OCI-LY3 (cell line): ENCODE measurements at regions not wholly inside any gene's neighbourhood (a gene's known extent, or its start where the extent isn't known, plus 50 kb on each side); places are given as distances from the start of the nearest gene placed in this dataset.

Experiments used
- H2AFZ ChIP-seq: fragments of 200-600, 300-600 bp; shearing (Covaris generic); 2 replicates; pipeline ENCODE4 v1.6.0; 2014; ENCODE audit warnings: antibody characterized with exemption, low read depth, low read length
- H3K27ac ChIP-seq: fragments of 200-600, 300-600 bp; sonication (generic); 2 replicates; pipeline ENCODE4 v1.5.1; 2014; ENCODE audit warnings: mild to moderate bottlenecking, low read length, moderate library complexity, mixed read lengths
- H3K27me3 ChIP-seq: fragments of 200-600, 300-600 bp; sonication (generic); 2 replicates; pipeline ENCODE4 v1.6.1; 2014; ENCODE audit warnings: low read depth, low read length, mixed read lengths
- H3K36me3 ChIP-seq: fragments of 200-600, 300-600 bp; sonication (generic); replicated peaks from 2 replicates; pipeline ENCODE3; 2014; ENCODE audit warnings: low read depth, low read length, mixed read lengths
- H3K4me1 ChIP-seq: fragments of 300-600, 200-600 bp; sonication (generic); 2 replicates; pipeline ENCODE4 v1.6.1; 2014; ENCODE audit warnings: low read length, mixed read lengths
- H3K4me2 ChIP-seq: fragments of 200-600, 300-600 bp; sonication (generic); 2 replicates; pipeline ENCODE4 v1.6.1; 2014; ENCODE audit warnings: low read length, mixed read lengths
- H3K4me3 ChIP-seq: fragments of 300-600, 200-600 bp; sonication (generic); 2 replicates; pipeline ENCODE4 v1.5.1; 2014; ENCODE audit warnings: antibody characterized with exemption, mild to moderate bottlenecking, low read length, moderate library complexity
- H3K79me2 ChIP-seq: fragments of 300-600, 200-600 bp; shearing (Covaris generic); 2 replicates; pipeline ENCODE4 v1.6.1; 2014; ENCODE audit warnings: mild to moderate bottlenecking, low read length, mixed read lengths
- H3K9ac ChIP-seq: fragments of 300-600, 200-600 bp; shearing (Covaris generic); 2 replicates; pipeline ENCODE4 v1.6.0; 2014; ENCODE audit warnings: mild to moderate bottlenecking, low read length, moderate library complexity
- H3K9me3 ChIP-seq: fragments of 200-600, 300-600 bp; shearing (Covaris generic); 2 replicates; pipeline ENCODE4 v1.6.1; 2014; ENCODE audit warnings: low read length, mixed read lengths; ENCODE audit not compliant: insufficient read depth
- H4K20me1 ChIP-seq: fragments of 200-600, 300-600 bp; sonication (generic); 2 replicates; pipeline ENCODE4 v1.6.1; 2016; ENCODE audit warnings: low read length, mixed read lengths; ENCODE audit not compliant: insufficient read depth
- EZH2phosphoT487 ChIP-seq: fragments of 200-600 bp; shearing (Covaris generic); IDR thresholded peaks from 2 replicates; pipeline ENCODE4 v1.6.1; 2018; ENCODE audit warnings: antibody characterized with exemption, mixed run types, low read depth
- TF ChIP-seq, protein P1 (sequence below): fragments of 200-600, 300-600 bp; sonication (generic); IDR thresholded peaks from 2 replicates; pipeline ENCODE4 v1.5.1; 2014; ENCODE audit warnings: antibody characterized with exemption, low read length, low read depth

DNA sequence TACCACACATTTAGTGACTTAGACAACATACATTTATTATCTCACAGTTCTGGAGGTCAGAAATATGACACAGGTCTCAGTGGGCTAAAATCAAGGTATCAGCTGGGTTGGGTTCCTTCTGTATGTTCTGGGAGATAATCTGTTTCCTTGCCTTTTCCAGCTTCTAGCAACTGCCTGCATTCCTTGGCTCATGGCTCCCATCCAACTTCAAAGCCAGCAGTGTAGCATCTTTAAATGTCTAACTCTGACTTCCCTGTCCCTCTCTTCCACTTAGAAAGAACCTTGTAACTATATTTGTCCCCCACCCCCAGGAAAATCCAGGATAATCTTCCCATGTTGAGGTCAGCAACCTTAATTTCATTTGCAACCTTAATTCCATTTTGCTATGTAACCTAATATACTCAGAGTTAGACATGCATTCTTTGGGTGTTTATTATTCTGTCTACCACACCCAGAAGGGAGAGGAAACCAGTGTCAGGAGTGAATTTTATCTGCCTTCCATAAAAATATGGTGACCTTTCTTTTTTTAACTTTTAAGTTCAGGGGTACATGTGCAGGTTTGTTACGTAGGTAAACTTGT lies 57.3 kb upstream of the SMIM30 start:
- no peak overlapping the region for H3K4me2 ChIP-seq
- no peak overlapping the region for H3K9ac ChIP-seq
- H4K20me1 ChIP-seq, result no peaks in the 10 kb centered on the region
- no peaks in the 10 kb centered on the region for H3K79me2 ChIP-seq
- TF ChIP-seq EZH2phosphoT487, result no peak
- TF ChIP-seq, protein P1, sequence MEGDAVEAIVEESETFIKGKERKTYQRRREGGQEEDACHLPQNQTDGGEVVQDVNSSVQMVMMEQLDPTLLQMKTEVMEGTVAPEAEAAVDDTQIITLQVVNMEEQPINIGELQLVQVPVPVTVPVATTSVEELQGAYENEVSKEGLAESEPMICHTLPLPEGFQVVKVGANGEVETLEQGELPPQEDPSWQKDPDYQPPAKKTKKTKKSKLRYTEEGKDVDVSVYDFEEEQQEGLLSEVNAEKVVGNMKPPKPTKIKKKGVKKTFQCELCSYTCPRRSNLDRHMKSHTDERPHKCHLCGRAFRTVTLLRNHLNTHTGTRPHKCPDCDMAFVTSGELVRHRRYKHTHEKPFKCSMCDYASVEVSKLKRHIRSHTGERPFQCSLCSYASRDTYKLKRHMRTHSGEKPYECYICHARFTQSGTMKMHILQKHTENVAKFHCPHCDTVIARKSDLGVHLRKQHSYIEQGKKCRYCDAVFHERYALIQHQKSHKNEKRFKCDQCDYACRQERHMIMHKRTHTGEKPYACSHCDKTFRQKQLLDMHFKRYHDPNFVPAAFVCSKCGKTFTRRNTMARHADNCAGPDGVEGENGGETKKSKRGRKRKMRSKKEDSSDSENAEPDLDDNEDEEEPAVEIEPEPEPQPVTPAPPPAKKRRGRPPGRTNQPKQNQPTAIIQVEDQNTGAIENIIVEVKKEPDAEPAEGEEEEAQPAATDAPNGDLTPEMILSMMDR, result no peak
- H3K4me3 ChIP-seq, result no peak overlapping the region
- no peak overlapping the region for H2AFZ ChIP-seq
- no peaks in the 10 kb centered on the region for H3K27me3 ChIP-seq
- no peaks in the 10 kb centered on the region for H3K4me1 ChIP-seq
- H3K27ac ChIP-seq, result no peak overlapping the region
- H3K36me3 ChIP-seq, result no peaks in the 10 kb centered on the region
- no peaks in the 10 kb centered on the region for H3K9me3 ChIP-seq

DNA sequence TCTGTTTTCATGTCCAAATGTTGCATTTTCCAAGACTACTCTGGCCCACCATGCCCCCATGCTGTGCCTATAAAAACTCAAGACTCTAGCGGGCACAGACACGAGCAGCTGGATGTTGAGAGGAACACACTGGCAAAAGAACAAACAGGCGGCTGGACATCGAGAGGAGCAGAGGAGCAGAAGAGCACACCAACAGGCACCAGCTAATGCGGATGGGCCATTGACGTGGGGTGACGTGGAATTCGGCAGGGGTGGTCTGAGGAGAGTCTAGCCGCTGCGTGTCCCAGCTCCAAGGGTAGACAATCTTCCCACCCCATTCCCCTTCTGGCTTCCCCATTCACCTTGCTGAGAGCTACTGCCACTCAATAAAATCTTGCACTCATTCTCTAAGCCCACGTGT lies 54.4 kb upstream of the SMIM30 start:
- Histone ChIP-seq H3K4me1 (no peaks in the 10 kb centered on the region), H3K36me3 (no peaks in the 10 kb centered on the region), H3K27me3 (no peaks in the 10 kb centered on the region), H3K79me2 (no peaks in the 10 kb centered on the region), H3K4me3 (no peak overlapping the region), H3K4me2 (no peak overlapping the region), H3K9me3 (no peaks in the 10 kb centered on the region), H3K9ac (no peak overlapping the region), H4K20me1 (no peaks in the 10 kb centered on the region), H3K27ac (no peak overlapping the region), H2AFZ (no peak overlapping the region)
- TF ChIP-seq, protein P1, result no peak
- TF ChIP-seq EZH2phosphoT487, result no peak

DNA sequence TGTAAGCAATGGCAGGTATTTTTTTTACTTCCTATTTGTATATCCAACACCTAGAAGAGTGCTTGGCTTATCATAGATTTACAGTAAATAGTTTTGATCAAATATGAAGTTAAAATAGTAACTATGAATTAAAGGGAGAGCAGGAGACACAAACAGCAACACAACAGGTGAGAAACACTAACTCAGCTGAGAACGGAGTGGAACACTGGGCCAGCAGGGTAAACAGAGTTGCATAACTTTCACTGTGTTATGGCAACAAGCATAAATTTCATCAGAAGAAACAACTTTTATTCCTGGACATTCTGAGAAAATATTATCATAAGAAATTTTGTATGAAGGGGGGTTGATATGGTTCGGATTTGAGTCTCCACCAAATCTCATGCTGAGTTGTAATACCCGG lies 52.2 kb upstream of the SMIM30 start:
- Histone ChIP-seq H3K4me1 (no peaks in the 10 kb centered on the region), H3K9me3 (no peaks in the 10 kb centered on the region), H3K79me2 (no peaks in the 10 kb centered on the region), H3K27me3 (no peaks in the 10 kb centered on the region), H3K36me3 (no peaks in the 10 kb centered on the region), H3K27ac (no peak overlapping the region), H3K4me3 (no peak overlapping the region), H3K9ac (no peak overlapping the region), H3K4me2 (no peak overlapping the region), H4K20me1 (no peaks in the 10 kb centered on the region), H2AFZ (no peak overlapping the region)
- TF ChIP-seq EZH2phosphoT487, result no peak
- TF ChIP-seq, protein P1, result no peak
